ENCODE measurements at regions not wholly inside any gene's neighbourhood (a gene's known extent, or its start where the extent isn't known, plus 50 kb on each side); places are given as distances from the start of the nearest gene placed in this dataset.

GRCh38 chr7:142308326-142308725 lies 50.5 kb upstream of the PRSS58 start:
- peaks cover 0 to 8% (median 3%) of the 10 kb centered on the region in 5 donors for H3K27me3 ChIP-seq (ENCODE audit: control insufficient read depth in 5 of 5, insufficient read depth in 4 of 5, low read length in 5 of 5)
- H3K27ac ChIP-seq (ENCODE audit: low read depth, low read length): no peak overlapping the region
- H3K9me3 ChIP-seq (ENCODE audit: control insufficient read depth in 5 of 5, low read length in 5 of 5): no peaks in the 10 kb centered on the region
- no peak overlapping the region for H3K9ac ChIP-seq (ENCODE audit: low read length in 5 of 5)
- H3K4me1 ChIP-seq (ENCODE audit: control insufficient read depth in 5 of 5, insufficient read depth in 5 of 5, low read length in 5 of 5): no peaks in the 10 kb centered on the region
- H3K4me3 ChIP-seq (ENCODE audit: low read depth in 1 of 5, low read length in 5 of 5): no peak overlapping the region
- H3K36me3 ChIP-seq (ENCODE audit: control insufficient read depth in 5 of 5, insufficient read depth in 5 of 5, low read length in 5 of 5): no peaks in the 10 kb centered on the region

Measured in subcutaneous abdominal adipose tissue (tissue), 5 donors.